ENCODE measurements at regions not wholly inside any gene's neighbourhood (a gene's known extent, or its start where the extent isn't known, plus 50 kb on each side); places are given as distances from the start of the nearest gene placed in this dataset.

DNA sequence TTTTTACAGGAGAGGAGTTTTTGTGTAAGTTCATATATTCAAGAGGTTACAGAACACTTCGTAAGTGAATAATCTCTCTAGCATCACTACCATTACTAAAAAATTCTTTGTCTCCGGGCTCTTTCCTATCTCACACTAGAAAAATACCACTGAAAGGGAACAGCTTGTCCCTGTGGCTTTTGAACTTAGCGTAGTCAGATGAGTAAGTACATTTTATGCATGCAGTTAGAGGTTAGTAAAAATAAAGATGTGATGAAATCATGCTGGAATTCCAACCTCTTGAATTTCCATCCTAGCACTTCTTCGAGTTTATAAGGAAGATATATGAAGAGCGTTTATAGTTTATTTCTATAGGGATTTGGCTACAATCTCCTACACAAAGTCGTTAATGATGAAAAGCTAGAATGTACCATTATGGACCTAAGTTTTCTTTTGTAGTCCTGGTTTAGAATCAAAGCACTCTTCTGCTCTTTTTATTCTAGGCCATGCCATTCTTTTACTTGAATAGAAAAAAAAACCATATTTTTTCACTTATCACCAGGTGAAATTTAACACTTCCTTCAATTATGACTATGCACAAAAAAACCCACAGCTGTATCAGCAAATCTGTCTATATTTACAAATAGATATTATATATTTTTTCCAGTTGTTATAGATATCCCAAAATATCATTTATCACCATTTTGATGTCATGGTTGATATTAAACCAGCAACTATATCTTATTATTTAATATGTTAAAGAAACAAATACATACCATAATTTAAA lies 139.9 kb upstream of the PCDH9 start:
- TF ChIP-seq, protein P1, sequence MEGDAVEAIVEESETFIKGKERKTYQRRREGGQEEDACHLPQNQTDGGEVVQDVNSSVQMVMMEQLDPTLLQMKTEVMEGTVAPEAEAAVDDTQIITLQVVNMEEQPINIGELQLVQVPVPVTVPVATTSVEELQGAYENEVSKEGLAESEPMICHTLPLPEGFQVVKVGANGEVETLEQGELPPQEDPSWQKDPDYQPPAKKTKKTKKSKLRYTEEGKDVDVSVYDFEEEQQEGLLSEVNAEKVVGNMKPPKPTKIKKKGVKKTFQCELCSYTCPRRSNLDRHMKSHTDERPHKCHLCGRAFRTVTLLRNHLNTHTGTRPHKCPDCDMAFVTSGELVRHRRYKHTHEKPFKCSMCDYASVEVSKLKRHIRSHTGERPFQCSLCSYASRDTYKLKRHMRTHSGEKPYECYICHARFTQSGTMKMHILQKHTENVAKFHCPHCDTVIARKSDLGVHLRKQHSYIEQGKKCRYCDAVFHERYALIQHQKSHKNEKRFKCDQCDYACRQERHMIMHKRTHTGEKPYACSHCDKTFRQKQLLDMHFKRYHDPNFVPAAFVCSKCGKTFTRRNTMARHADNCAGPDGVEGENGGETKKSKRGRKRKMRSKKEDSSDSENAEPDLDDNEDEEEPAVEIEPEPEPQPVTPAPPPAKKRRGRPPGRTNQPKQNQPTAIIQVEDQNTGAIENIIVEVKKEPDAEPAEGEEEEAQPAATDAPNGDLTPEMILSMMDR (conservative IDR thresholded peaks at IDR 0.05; ENCODE audit: low read depth, low read length), result no peak
- TF ChIP-seq EZH2 (IDR thresholded peaks at IDR 0.05; ENCODE audit: low read length, unreplicated experiment) (no peak), EZH2phosphoT487 (IDR thresholded peaks at IDR 0.05; ENCODE audit: borderline replicate concordance, low read length) (no peak)

All from PC-3 (cell line).